Aorta (tissue), 5 donors: ENCODE measurements at regions not wholly inside any gene's neighbourhood (a gene's known extent, or its start where the extent isn't known, plus 50 kb on each side); places are given as distances from the start of the nearest gene placed in this dataset.
"Not testable (repeated sequence)": the region's sequence is repeated elsewhere in the genome, so short reads cannot be mapped to it uniquely, and the experiment has no call there.

ENCODE experiments used
- ATAC-seq: fragments of 200-7000 bp; cut with Tn5 transposase; one replicate; pipeline ENCODE4 v1.9.1; 2022; ENCODE audit warnings: moderate library complexity; ENCODE audit not compliant: low FRiP score
- DNase-seq, 2 donors: peaks; one replicate each; pipeline ENCODE4 v3.0.0-alpha.2; 2020
- H3K27ac ChIP-seq, 2 donors: one replicate each; pipeline ENCODE4 v1.5.1; 2013; ENCODE audit warnings: low read length in 2 of 2, mild to moderate bottlenecking in 2 of 2, moderate library complexity in 2 of 2, control low read depth in 1 of 2, inconsistent platforms in 1 of 2, low read depth in 1 of 2
- H3K27me3 ChIP-seq, 2 donors: one replicate each; pipeline ENCODE4 v1.6.1; 2013; ENCODE audit warnings: control low read depth in 1 of 2, low read length in 1 of 2, mild to moderate bottlenecking in 1 of 2, moderate library complexity in 1 of 2; ENCODE audit not compliant: insufficient read depth in 2 of 2, control insufficient read depth in 1 of 2
- H3K36me3 ChIP-seq, 2 donors: one replicate each; pipeline ENCODE4 v1.6.1; 2013; ENCODE audit warnings: control low read depth in 1 of 2, low read length in 1 of 2, mild to moderate bottlenecking in 1 of 2; ENCODE audit not compliant: insufficient read depth in 2 of 2, control insufficient read depth in 1 of 2
- H3K4me1 ChIP-seq, 2 donors: one replicate each; pipeline ENCODE4 v1.6.1; 2013; ENCODE audit warnings: low read length in 2 of 2, control low read depth in 1 of 2, mild to moderate bottlenecking in 1 of 2, moderate library complexity in 1 of 2; ENCODE audit not compliant: insufficient read depth in 2 of 2, control insufficient read depth in 1 of 2
- H3K4me3 ChIP-seq, 2 donors: one replicate each; pipeline ENCODE4 v1.5.1; 2013; ENCODE audit warnings: low read length in 2 of 2, control low read depth in 1 of 2, mild to moderate bottlenecking in 1 of 2
- H3K9me3 ChIP-seq: one replicate; pipeline ENCODE4 v1.6.1; 2013; ENCODE audit warnings: mild to moderate bottlenecking, low read length; ENCODE audit not compliant: control insufficient read depth
- WGBS, 2 donors: extraction: QIAGEN DNeasy Blood & Tissue Kit; methylation state at CpG; one replicate each; pipeline ENCODE4 v1.1.7; 2013; 5-methylcytosine and 5-hydroxymethylcytosine counted together
- intact Hi-C, 2 donors: fragments of 100-400 bp; cut with DNase I; formaldehyde crosslinking; loops; one replicate each; pipeline versions ENCODE4 v1.14.2 to v1.15.0; 2022
- donor health status: healthy with polysubstance abuse.
- donor health status: Bipolar disorder and iron deficiency.
- donor health status: DM: no; HTN: no; CAD: no.
- donor health status: DM: no; HTN: no; CAD: no.
- donor health status: DM: yes; HTN: yes; CAD: no.

DNA sequence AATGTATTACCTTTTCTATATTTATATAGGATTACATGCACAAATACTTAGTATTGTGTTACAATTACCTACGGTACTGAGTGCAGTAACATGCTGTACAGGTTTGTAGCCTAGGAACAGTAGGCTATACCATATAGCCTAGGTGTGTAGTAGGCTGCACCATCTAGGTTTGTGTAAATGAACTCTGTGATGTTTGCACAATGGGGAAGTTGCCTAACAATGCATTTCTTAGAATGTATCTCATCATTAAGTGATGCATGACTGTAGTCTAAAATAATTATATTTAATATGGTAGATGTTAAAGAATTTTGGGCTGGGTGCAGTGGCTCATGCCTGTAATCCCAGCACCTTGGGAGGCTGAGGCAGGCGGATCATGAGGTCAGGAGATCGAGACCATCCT lies 281.0 kb downstream of the KLF13 start:
- DNase-seq (no peak), ATAC-seq (no peak)
- Histone ChIP-seq H3K27me3 (no peaks in the 10 kb centered on the region), H3K4me3 (no peak overlapping the region), H3K4me1 (peaks cover 0 to 2% of the 10 kb centered on the region in 2 donors), H3K36me3 (no peaks in the 10 kb centered on the region), H3K27ac (no peak overlapping the region), H3K9me3 (no peaks in the 10 kb centered on the region)
- 90 to 91% methylated on average over 3 of the region's 3 CpGs for WGBS, 2 donors
- intact Hi-C loops, result no loop called here

DNA sequence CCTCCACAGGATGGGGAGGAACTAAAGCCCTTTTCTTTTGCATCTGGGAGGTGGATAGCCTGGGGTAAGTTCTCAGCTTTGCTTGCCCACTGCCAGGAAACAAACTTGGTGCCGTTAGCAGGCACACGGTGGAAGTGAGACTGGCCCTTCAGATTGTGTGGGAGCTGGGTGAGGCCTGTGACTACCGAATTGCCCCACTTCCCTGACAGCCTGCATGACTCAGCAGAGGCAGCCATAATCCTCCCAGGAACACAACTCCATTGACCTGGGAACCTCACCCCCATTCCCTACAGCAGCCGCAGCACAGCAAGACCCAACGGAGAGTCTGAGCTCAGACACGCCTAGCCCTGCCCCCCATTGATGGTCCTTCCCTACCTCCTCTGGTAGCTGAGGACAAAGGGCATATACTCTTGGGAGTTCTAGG lies 282.6 kb downstream of the KLF13 start:
- Histone ChIP-seq H3K4me3 (no peak overlapping the region), H3K4me1 (peaks cover 0 to 2% of the 10 kb centered on the region in 2 donors), H3K36me3 (no peaks in the 10 kb centered on the region), H3K27ac (no peak overlapping the region), H3K9me3 (no peaks in the 10 kb centered on the region), H3K27me3 (no peaks in the 10 kb centered on the region)
- ATAC-seq (no peak), DNase-seq (no peak)
- intact Hi-C loops, result no loop called here
- WGBS, 2 donors, result 67 to 75% methylated on average over 6 of the region's 6 CpGs

DNA sequence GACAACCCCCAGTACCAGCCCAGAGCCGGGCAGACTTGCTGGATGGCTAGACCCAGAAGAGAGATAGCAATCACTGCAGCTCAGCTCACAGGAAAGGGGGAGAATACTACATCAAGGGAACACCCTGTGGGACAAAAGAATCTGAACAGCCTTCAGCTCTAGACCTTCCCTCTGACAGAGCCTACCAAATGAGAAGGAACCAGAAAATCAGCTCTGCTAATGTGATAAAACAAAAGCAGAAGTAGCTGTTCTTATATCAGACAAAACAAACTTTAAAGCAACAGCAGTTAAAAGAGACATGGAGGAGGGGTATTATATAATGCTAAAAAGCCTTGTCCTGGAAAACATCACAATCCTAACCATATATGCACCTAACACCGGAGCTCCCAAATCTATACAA lies 283.3 kb downstream of the KLF13 start:
- no peak for DNase-seq
- no peaks in the 10 kb centered on the region for H3K36me3 ChIP-seq
- WGBS, 2 donors, result 82 to 87% methylated on average over 2 of the region's 2 CpGs
- intact Hi-C loops, result no loop called here
- no peak overlapping the region for H3K27ac ChIP-seq
- H3K27me3 ChIP-seq, result no peaks in the 10 kb centered on the region
- no peak for ATAC-seq
- peaks cover 0 to 2% of the 10 kb centered on the region in 2 donors for H3K4me1 ChIP-seq
- H3K9me3 ChIP-seq, result no peaks in the 10 kb centered on the region
- no peak overlapping the region for H3K4me3 ChIP-seq

DNA sequence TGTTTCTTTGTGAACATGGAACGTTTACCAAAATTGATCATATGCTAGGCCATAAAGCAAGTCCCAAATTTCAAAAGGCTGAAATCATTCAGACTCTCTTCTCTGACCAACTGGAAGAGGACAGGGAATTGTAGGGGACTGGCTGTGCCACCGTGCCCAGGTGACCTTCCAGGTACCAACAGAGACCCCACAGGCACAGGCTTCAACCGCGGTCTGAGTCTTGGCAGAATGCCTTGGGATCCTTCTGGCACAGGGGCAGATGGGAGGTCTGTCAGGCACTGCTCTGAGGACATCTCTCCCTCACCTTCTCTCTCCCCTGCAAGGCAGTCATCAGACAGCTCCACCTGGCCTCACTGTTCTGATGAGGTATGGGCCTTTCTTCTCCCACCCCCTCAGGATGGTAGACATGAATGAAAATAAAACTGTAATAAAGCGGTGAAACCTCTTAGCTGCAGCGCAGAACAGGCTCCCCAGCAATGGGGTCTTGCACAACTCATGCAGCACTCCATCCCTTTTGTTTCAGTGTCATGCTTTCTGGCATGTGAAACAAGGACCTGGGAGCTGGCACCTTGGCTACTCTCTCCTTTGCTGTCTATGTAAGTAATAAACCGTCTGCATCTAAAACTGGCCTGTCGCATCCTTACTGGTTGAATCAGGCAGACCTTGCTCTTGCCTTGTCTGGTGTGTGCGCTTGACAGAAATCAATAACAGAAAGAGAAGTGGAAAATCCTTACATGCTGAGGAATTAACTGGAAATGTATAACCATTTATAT lies 289.2 kb downstream of the KLF13 start:
- Histone ChIP-seq H3K36me3 (no peaks in the 10 kb centered on the region), H3K9me3 (peaks cover 2% of the 10 kb centered on the region), H3K4me3 (no peak overlapping the region), H3K4me1 (no peaks in the 10 kb centered on the region), H3K27ac (no peak overlapping the region), H3K27me3 (no peaks in the 10 kb centered on the region)
- DNase-seq, result no peak
- intact Hi-C loops, result no loop called here
- WGBS, 2 donors, result 86 to 87% methylated on average over 9 of the region's 9 CpGs
- ATAC-seq, result no peak

DNA sequence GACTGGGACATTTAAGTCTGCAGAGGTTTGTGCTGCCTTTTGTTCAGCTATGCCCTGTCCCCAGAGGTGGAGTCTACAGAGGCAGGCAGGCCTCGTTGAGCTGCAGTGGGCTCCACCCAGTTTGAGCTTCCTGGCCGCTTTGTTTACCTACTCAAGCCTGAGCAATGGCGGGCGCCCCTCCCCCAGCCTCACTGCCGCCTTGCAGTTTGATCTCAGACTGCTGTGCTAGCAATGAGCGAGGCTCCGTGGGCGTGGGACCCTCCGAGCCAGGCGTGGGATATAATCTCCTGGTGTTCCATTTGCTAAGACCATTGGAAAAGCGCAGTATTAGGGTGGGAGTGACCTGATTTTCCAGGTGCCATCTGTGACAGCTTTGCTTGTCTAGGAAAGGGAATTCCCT lies 296.7 kb downstream of the KLF13 start:
- H3K9me3 ChIP-seq, H3K4me1 ChIP-seq, H3K27me3 ChIP-seq, DNase-seq, H3K27ac ChIP-seq, H3K4me3 ChIP-seq, ATAC-seq, intact Hi-C loops, H3K36me3 ChIP-seq: not testable (repeated sequence)
- 77 to 79% methylated on average over 10 to 11 of the region's 11 CpGs for WGBS, 2 donors

DNA sequence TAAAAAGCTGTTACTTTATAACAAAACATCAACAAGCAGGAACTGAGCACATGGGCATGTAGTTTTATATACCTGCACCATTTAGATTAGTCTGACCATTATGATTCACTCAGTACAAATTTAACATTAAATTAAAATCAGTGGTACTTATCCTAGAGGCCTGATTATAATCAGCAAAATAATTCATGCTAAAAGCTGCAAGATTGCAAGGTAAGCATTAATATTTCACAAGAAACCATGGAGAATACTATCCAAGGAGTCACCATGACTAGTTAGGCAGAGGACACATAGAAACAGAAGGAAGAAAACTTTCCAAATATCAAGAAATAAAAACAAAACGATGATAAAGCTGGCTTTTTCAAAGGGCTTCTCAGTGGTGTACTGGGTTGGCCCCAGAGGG lies 297.5 kb downstream of the KLF13 start:
- H3K27ac ChIP-seq, H3K27me3 ChIP-seq, intact Hi-C loops, H3K4me1 ChIP-seq, H3K36me3 ChIP-seq, ATAC-seq, H3K4me3 ChIP-seq, DNase-seq, H3K9me3 ChIP-seq: not testable (repeated sequence)
- 43 to 63% methylated on average over 1 of the region's 1 CpG for WGBS, 2 donors

DNA sequence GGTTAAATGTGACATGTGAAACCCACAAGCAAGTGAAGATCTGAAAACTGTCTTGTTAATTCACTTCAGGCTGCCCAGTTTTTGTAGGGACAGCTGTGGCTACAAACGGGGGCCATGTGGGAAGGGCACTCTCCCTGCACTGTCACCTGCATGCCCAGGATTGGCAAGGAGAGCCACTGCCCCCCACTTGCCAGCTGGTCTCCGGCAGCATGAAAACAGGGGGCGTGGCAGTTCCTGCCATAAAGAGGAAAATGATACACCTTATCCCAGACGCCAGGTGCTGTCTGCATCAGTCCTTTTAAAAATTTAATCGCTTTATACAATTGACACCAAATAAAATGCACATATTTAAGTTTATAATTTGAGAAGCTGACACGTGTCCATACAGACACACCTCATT lies 309.1 kb downstream of the KLF13 start:
- H3K36me3 ChIP-seq, H3K4me3 ChIP-seq, H3K4me1 ChIP-seq, H3K9me3 ChIP-seq, H3K27me3 ChIP-seq, intact Hi-C loops, ATAC-seq, H3K27ac ChIP-seq, DNase-seq: not testable (repeated sequence)
- 64 to 72% methylated on average over 6 of the region's 6 CpGs for WGBS, 2 donors

DNA sequence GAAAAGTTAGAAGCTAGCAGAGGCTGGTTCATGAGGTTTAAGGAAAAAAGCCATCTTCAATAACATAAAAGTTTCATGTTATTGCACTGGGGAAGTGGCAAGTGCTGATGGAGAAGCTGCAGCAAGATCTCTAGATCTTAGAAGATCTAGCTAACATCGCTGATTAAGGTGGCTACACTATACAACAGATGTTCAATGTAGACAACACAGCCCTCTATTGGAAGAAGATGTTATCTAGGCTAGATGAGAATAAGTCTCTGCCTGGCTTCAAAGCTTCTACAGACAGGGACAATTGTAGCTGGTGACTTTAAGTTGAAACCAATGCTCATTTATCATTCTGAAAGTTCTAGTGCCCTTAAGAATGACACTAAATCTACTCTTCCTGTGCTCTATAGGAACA lies 310.3 kb downstream of the KLF13 start:
- intact Hi-C loops, ATAC-seq, H3K36me3 ChIP-seq, DNase-seq, H3K4me1 ChIP-seq, H3K27ac ChIP-seq, H3K27me3 ChIP-seq, H3K4me3 ChIP-seq, H3K9me3 ChIP-seq: not testable (repeated sequence)
- WGBS, 2 donors, result 87 to 90% methylated on average over 1 of the region's 1 CpG

DNA sequence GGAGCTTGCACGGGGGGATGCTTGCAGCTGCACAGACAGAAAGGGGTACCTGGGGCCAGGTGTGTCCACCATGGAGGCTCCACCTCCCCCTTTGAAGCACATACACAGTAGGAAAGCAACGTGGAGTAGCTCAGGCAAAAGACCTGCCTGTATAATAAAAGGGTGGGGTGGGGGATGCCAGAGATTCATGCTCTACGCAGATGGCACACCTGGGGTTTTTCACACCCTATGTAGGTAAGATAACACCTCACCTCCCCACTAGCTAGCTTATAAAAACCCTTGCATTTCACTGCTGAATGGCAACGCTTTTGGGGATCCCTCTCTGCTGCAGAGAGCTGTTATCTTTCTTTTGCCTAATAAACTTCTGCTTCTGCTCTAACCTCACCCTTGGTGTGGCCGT lies 317.3 kb downstream of the KLF13 start:
- WGBS, 2 donors, result 56 to 73% methylated on average over 2 to 4 of the region's 5 CpGs
- intact Hi-C loops, result not testable (repeated sequence)

More for the DNA sequence above, 317.3 kb downstream of the KLF13 start:
- H3K27ac ChIP-seq, ATAC-seq, H3K9me3 ChIP-seq, H3K4me1 ChIP-seq, DNase-seq, H3K4me3 ChIP-seq, H3K27me3 ChIP-seq, H3K36me3 ChIP-seq: not testable (repeated sequence)
